Kasumi-1 (cell line): ENCODE measurements at regions not wholly inside any gene's neighbourhood (a gene's known extent, or its start where the extent isn't known, plus 50 kb on each side); places are given as distances from the start of the nearest gene placed in this dataset.
"Not testable (repeated sequence)": the region's sequence is repeated elsewhere in the genome, so short reads cannot be mapped to it uniquely, and the experiment has no call there.

Source experiments
- DNase-seq, 2 experiments: peaks; one replicate each; lab custom pipeline; 2025; lab: John Stamatoyannopoulos, UW

DNA sequence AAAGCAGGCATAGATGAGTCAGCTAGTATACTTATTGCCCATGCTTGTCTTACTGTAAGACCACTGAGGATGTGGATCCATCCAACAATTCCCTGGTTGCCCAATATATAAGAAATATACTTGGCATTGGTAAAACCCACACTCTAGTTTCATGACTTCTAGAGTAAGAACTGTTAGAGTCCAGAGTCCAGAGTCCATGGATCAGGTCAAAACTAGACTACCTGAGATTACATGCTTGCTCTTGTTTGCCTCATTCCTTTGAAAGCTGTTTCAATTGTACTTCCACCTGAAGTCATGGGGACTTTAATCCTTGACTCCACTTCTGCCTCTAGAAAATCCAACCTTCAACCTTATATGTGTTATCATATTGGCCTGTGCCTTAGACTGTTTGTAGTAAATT, 707.6 kb upstream of the FAM98A start:
- no peak for DNase-seq

DNA sequence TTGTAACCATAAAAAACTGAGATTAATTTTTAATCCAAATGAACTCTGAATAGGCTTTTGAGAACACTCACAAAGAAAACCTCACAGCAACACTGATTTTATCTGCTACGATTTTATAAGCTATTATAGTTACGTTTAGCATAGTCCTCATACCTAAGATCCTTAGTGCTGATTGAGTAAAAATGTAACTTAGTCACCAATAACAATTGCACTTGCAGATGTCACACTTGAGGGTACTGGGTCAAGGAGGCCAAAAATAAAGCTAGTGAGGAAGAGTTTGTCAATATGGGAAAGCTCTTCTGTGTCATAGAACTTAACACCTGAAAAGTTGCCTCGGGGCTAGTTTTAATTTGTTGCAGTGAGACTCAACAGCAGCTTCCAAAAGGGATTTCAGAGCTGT, 706.5 kb upstream of the FAM98A start:
- DNase-seq = no peak

DNA sequence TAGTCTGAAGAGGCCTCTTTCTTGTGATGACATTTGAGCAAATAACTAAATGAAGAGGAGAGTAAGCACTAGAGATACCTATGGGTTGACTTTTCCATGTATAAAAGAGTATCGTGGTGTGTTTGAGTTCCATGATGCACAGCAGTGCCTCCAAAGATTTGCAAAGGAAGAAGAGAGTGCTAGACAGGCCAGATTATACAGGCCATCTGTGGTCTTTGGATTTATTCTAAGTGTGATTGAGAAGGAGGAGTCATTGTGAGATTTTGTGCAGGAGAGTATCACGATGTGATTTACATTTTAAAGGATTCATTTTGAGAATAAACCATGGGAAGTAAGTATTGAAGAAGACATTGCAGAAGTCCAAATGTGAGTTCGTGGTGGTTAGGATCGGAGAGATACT, 695.9 kb upstream of the FAM98A start:
- DNase-seq = no peak

- DNase-seq = no peak
Measured at GRCh38 chr2:34291076-34291475, 692.0 kb upstream of the FAM98A start.

DNA sequence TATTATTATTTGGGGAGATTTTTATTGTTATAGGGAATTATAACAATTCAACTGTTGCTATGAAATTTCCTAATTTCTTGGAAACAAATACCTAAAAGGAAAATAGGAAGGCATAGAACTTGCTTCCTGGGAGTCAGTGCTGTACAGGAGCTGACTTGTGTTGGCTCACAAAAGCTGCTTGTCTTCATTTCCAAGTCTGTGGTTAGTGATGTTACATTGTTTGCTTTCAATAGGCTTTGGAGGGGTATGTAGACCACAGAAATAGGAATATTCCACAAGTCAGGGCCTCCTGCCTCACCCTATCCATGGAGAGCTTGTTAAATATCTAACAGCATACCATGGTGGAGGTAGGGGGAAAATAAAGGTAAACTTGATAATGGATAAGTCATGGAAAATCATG, 688.9 kb upstream of the FAM98A start:
- DNase-seq = peak in 1 of 2 experiments; percentile 8

DNA sequence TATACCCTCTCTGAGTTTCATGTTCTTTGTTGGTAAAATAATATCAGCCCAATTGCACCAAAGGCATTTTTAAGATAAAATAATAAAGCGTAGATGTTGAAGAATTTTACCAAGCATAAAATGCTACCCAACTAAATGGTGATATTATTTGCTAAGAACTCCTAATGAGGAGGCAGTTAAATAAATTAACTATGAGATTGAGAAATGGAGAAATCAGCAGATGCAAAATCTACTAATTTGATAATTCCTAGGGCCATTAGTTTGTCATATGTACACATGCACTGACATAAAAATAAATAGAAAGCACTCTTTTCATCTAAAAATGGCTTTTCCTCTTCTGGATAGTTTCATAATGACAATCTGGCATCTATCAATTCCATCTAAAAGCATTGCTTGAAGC, 681.5 kb upstream of the FAM98A start:
- DNase-seq = no peak

DNA sequence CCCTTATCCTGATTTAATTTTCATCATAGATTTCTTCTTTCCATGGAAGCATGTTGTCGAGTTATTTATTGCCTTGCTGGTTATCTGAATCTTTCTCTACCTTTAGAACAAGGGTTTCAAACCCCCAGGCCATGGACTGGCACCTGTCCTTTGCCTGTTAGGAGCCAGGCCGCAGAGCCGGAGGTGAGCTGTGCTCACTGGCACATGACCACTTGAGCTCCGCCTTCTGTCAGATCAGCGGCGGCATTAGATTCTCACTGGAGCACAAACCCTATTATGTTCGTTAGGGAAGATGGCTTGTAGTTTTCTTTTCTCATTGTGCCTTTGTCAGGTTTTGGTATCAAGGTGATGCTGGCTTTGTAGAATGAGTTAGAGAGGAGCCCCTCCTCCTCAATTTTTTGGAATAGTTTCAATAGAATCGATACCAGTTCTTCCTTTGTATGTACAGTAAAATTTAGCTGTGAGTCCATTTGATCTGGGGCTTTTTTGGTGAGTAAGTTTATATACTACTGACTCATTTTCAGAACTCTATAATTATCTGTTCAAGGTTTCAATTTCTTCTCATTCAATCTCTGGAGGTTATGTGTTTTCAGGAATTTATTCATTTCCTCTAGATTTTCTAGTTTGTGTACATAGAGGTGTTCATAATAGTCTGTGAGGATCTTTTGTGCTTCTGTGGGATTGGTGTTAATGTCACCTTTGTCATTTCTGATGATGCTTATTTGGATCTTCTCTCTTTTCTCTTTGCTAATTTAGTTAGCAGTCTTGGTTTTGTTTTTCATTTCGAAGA, 668.0 kb upstream of the FAM98A start:
- no peak for DNase-seq

- DNase-seq = no peak
Measured at GRCh38 chr2:34261701-34262100, 662.6 kb upstream of the FAM98A start.

- no peak for DNase-seq
Measured at GRCh38 chr2:34254272-34254878, 655.3 kb upstream of the FAM98A start.

DNA sequence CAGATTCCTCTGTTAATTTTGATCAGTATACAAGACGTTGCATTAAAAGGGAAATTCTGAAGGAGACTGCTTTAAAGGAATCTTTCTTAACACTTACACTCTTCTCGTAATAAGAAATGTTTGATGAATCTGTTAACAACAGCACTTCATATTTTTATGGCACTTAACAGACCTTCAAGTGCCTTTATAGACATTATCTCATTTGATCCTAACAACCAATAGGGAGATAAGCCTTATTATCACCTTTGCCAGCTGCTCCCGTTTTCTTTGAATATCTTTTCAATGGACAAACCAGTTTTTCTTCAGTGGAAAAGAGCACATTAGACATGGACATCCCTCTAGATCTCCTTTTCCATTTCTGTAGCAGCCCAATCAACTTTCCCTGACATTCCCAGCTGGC, 653.0 kb upstream of the FAM98A start:
- no peak for DNase-seq

GRCh38 chr2:34251578-34251977, 652.5 kb upstream of the FAM98A start:
- DNase-seq = no peak

- DNase-seq = no peak
Measured at GRCh38 chr2:34244195-34244594, 645.1 kb upstream of the FAM98A start.

GRCh38 chr2:34242763-34243123, 643.6 kb upstream of the FAM98A start:
- no peak for DNase-seq

DNA sequence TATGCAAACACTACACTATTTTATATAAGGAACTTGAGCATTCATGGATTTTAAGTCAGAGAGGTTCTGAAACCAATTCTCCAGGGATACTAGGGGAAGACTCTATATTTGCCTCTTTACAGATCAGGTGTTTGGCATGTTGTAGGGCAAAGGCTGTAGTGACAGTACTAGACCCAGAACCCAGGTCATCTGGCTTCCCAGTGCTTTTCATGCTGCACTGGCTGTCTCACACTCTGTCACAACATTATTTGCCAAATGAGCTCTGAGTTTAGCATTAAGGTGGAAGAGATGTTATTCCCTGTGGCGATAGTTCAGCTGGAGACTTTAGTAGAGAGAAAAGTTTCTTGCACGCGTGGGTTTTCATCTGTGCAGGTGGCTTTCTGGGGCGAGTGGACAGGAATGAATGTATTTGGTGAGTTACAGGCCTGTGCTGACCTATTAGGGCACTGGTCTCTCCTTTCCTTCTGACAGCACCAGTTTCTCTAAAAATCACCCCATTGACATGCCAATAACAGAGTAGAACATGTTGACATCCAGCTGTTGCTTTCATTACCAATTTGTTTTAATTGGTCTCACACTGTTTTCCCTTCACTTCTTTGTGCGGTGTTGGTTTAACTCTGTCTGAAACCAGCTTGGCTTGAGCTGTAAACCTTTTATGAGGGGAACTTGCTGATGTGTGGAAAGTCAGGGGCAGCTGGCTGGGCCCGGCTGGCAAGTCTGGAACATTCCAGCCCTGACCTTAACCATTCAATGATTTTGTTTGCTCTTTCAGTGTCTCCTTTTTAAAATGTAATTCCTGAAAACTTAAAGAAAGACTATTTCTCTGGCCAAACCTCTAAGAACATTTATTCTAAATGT, 643.0 kb upstream of the FAM98A start:
- no peak for DNase-seq

- DNase-seq = no peak
Measured at GRCh38 chr2:34239511-34239910, 640.4 kb upstream of the FAM98A start.

GRCh38 chr2:34234823-34235222, 635.7 kb upstream of the FAM98A start:
- DNase-seq = no peak

DNA sequence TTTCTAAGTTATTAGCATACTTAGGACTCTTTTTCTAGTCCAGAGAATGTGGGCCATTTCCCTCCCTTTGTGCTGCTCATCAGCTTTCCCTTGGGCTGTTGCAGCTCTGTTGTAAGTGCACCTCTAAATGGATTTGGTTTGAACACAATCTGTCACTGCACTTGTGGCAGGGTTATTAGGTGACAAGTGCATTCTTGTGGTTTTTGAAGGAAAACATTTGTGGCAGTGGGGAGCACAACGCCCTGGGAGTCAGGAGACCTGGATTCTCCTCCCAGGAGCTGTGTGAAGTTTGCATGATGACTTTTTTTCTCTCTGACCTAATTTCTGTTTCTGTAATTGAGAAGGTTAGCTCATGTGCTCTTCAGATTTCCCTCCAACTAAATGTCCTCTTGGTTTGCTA, 630.9 kb upstream of the FAM98A start:
- no peak for DNase-seq

DNA sequence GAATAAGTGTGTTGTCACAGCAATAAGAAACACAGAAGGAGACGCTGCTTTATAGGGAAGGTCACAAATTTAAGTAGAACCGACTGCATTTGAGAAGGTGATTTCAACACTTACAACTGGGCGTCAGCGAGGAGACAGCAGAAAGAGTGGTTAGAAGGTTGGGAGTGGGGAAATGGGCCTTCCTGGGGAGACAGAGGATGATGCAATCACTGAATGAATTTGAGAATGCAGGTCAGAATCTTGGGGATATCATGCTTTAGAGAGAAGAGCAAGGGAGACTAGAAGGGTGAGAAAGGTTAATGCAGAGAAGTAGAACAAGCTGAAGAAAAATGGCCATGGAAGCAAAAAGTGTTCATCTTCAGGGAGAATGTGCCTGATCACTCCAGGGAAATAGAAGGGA, 616.1 kb upstream of the FAM98A start:
- no peak for DNase-seq

DNA sequence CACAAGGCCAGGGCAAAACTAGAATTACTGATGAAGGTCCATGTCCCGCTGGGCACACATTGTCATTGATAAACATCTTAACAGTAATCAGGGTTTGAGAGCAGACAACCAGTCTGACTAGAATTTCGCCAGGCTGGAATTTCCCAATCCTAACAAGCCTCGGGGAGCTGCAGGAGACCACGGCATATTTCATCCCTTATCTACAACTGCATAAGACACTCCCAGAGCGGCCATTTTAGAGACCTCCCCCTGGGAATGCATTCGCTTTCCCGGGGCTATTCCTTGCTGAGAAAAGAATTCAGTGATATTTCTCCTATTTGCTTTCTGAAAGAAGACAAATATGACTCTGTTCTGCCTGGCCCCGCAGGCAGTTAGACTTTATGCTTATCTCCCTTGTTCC, 611.3 kb upstream of the FAM98A start:
- not testable (repeated sequence) for DNase-seq

- DNase-seq = no peak
Measured at GRCh38 chr2:34204560-34204959, 605.5 kb upstream of the FAM98A start.

DNA sequence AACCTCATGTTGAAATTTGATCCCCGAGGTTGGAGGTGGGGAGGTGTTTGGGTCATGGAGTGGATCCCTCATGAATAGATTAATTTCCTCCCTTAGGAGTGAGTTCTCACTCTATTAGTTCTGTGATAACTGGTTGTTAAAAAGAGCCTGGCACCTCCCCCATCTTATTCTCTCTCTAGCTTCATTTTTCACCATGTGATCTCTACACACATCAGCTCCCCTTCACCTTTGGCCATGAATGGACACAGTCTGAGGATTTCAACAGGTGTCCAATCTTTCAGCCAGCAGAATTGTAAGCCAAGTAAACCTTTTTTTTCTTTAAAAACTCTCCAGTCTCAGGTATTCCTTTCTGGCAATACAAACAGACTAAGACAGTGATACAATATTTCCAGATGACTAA, 602.0 kb upstream of the FAM98A start:
- DNase-seq = no peak

DNA sequence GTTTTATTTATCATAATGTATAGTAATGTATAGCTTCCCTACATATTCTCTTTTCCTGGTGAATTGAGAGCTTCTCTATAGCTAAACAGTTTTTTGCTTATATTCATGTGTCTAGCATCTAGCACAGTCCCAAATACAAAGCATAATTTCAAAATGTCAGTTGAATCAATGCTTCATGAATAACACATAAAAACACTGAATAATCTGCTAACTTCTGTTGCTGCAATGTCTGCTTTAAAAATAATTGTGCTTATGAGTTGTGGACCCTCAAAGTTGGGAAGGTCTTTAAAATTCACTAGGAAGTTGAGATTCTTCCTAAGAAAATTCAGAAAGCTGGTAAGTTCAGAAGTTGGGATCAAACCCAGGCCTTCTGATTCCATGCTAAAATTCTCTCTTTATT, 600.9 kb upstream of the FAM98A start:
- DNase-seq = no peak

DNA sequence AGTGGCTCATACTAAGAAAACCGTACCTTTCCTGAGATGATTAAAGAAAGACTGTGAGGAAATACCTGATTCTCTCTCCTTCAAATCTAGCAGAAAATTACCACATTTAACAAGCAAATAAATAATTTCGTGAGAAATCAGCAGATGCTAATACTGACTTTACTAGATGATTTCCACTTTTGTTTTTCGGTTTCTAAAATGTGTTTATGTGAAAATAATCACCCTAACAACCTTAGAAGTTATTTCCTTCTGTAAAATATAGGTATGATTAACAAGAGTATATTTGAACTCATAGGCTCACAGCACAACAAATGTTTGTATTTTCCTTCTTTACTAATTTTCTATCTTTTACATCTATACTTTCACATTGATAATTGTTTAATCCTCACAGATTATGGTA, 594.1 kb upstream of the FAM98A start:
- DNase-seq = no peak
